Gastroesophageal sphincter (tissue), 4 donors: ENCODE measurements at regions not wholly inside any gene's neighbourhood (a gene's known extent, or its start where the extent isn't known, plus 50 kb on each side); places are given as distances from the start of the nearest gene placed in this dataset.

ENCODE experiments used
- ATAC-seq: fragments of 150-250 bp; one replicate; pipeline ENCODE4 v1.9.1; 2016; ENCODE audit warnings: mild to moderate bottlenecking, moderate library complexity
- H3K27ac ChIP-seq, 4 donors: fragments of 200-600 bp; sonication (generic) in 3 of 4; 1 replicate in 3 of 4; 2 replicates in 1 of 4; pipeline ENCODE4 v1.5.1; 2016 to 2019
- H3K27me3 ChIP-seq: fragments of 200-600 bp; sonication (generic); one replicate; pipeline ENCODE4 v1.5.1; 2019
- H3K36me3 ChIP-seq, 2 donors: fragments of 200-600 bp; sonication (generic); one replicate each; pipeline ENCODE4 v1.5.1; 2019; ENCODE audit warnings: control low read depth in 1 of 2
- H3K4me1 ChIP-seq, 3 donors: fragments of 200-600 bp; sonication (generic); 1 replicate in 2 of 3; 2 replicates in 1 of 3; pipeline ENCODE4 v1.5.1; 2016 to 2019; ENCODE audit warnings: control low read depth in 2 of 3
- H3K4me3 ChIP-seq, 2 donors: fragments of 200-600 bp; sonication (generic); one replicate each; pipeline ENCODE4 v1.5.1; 2019; ENCODE audit warnings: mild to moderate bottlenecking in 1 of 2, moderate library complexity in 1 of 2
- H3K9me3 ChIP-seq, 3 donors: fragments of 200-600 bp; sonication (generic); one replicate each; pipeline ENCODE4 v1.5.1; 2017 to 2019; ENCODE audit warnings: control low read depth in 2 of 3
- CTCF ChIP-seq, 4 experiments: fragments of 200-600 bp in 2 of 4; fragments of 450-650 bp in 2 of 4; sonication (generic) in 1 of 4; IDR thresholded peaks; one replicate each; pipeline ENCODE4 v1.5.1; 2017 to 2019; ENCODE audit warnings: antibody characterized with exemption in 4 of 4, mild to moderate bottlenecking in 2 of 4, moderate library complexity in 2 of 4
- EP300 ChIP-seq: sonication (generic); formaldehyde crosslinking; IDR thresholded peaks from one replicate; pipeline ENCODE4 v1.6.1; 2017; ENCODE audit warnings: antibody characterized with exemption, mild to moderate bottlenecking
- POLR2A ChIP-seq, 2 donors: fragments of 450-650 bp; IDR thresholded peaks; one replicate each; pipeline ENCODE4 v1.6.1; 2017; ENCODE audit warnings: antibody characterized with exemption in 2 of 2, mild to moderate bottlenecking in 2 of 2, moderate library complexity in 1 of 2
- POLR2AphosphoS5 ChIP-seq: sonication (generic); formaldehyde crosslinking; IDR thresholded peaks from one replicate; pipeline ENCODE4 v1.6.1; 2017; ENCODE audit warnings: antibody characterized with exemption
- WGBS, 2 donors: methylation state at CpG; one replicate each; pipeline ENCODE4 v1.1.5; 2018; ENCODE audit warnings: low coverage in 1 of 2; 5-methylcytosine and 5-hydroxymethylcytosine counted together

GRCh38 chr22:47286590-47286989 lies 524.1 kb downstream of the TBC1D22A start:
- H3K4me3 ChIP-seq, result no peak overlapping the region
- WGBS, 2 donors, result 60% methylated on average over 1 to 5 of the region's 7 CpGs
- no peaks in the 10 kb centered on the region for H3K36me3 ChIP-seq
- TF ChIP-seq POLR2A (IDR thresholded peaks at IDR 0.05) (no peak), EP300 (no peak), POLR2AphosphoS5 (no peak), CTCF (IDR thresholded peaks at IDR 0.05) (no peak)
- no peak overlapping the region for H3K27ac ChIP-seq
- H3K9me3 ChIP-seq, result no peaks in the 10 kb centered on the region
- H3K27me3 ChIP-seq, result peaks cover 70% of the 10 kb centered on the region
- no peak for ATAC-seq
- H3K4me1 ChIP-seq, result peaks cover 0 to under 1% (median 0%) of the 10 kb centered on the region in 3 donors

- no CpG with 5 or more reads among the region's 10 CpGs for WGBS, 2 donors
- no peak overlapping the region for H3K4me3 ChIP-seq
- ATAC-seq, result no peak
- peaks cover 76% of the 10 kb centered on the region for H3K27me3 ChIP-seq
- H3K4me1 ChIP-seq, result no peaks in the 10 kb centered on the region
- H3K27ac ChIP-seq, result no peak overlapping the region
- H3K36me3 ChIP-seq, result no peaks in the 10 kb centered on the region
- TF ChIP-seq EP300, result no peak
- TF ChIP-seq CTCF (IDR thresholded peaks at IDR 0.05), result no peak
- no peak for TF ChIP-seq POLR2AphosphoS5
- TF ChIP-seq POLR2A (IDR thresholded peaks at IDR 0.05), result no peak
- no peaks in the 10 kb centered on the region for H3K9me3 ChIP-seq
Measured at GRCh38 chr22:47285981-47286380, 523.5 kb downstream of the TBC1D22A start.

GRCh38 chr22:47284822-47285221 lies 522.4 kb downstream of the TBC1D22A start:
- 69% methylated on average over 5 of the region's 8 CpGs; no CpG with 5 or more reads in 1 of the 2 donors for WGBS, 2 donors
- peaks cover 86% of the 10 kb centered on the region for H3K27me3 ChIP-seq
- TF ChIP-seq POLR2AphosphoS5 (no peak), CTCF (IDR thresholded peaks at IDR 0.05) (no peak), EP300 (no peak), POLR2A (IDR thresholded peaks at IDR 0.05) (no peak)

GRCh38 chr22:47284360-47284759 lies 521.9 kb downstream of the TBC1D22A start:
- no CpG with 5 or more reads among the region's 8 CpGs for whole genome bisulfite sequencing, 2 donors
- Histone ChIP-seq H3K27ac (no peak overlapping the region), H3K36me3 (no peaks in the 10 kb centered on the region), H3K4me3 (no peak overlapping the region), H3K27me3 (peaks cover 86% of the 10 kb centered on the region), H3K9me3 (no peaks in the 10 kb centered on the region), H3K4me1 (no peaks in the 10 kb centered on the region)
- no peak for ATAC-seq
- TF ChIP-seq POLR2A (IDR thresholded peaks at IDR 0.05) (no peak), POLR2AphosphoS5 (no peak), CTCF (IDR thresholded peaks at IDR 0.05) (no peak), EP300 (no peak)

More at GRCh38 chr22:47284822-47285221, 522.4 kb downstream of the TBC1D22A start:
- Histone ChIP-seq H3K4me1 (no peaks in the 10 kb centered on the region), H3K36me3 (no peaks in the 10 kb centered on the region), H3K27ac (no peak overlapping the region), H3K9me3 (no peaks in the 10 kb centered on the region), H3K4me3 (no peak overlapping the region)
- no peak for ATAC-seq

GRCh38 chr22:47283616-47284270 lies 521.3 kb downstream of the TBC1D22A start:
- WGBS, 2 donors, result 50% methylated on average over 4 of the region's 17 CpGs; no CpG with 5 or more reads in 1 of the 2 donors
- peaks cover 86% of the 10 kb centered on the region for H3K27me3 ChIP-seq
- no peak overlapping the region for H3K27ac ChIP-seq
- no peak overlapping the region for H3K4me3 ChIP-seq
- TF ChIP-seq CTCF (IDR thresholded peaks at IDR 0.05), result no peak
- TF ChIP-seq POLR2A (IDR thresholded peaks at IDR 0.05), result no peak
- TF ChIP-seq POLR2AphosphoS5, result no peak
- no peak for TF ChIP-seq EP300
- no peaks in the 10 kb centered on the region for H3K9me3 ChIP-seq
- H3K4me1 ChIP-seq, result no peaks in the 10 kb centered on the region
- no peak for ATAC-seq
- no peaks in the 10 kb centered on the region for H3K36me3 ChIP-seq
